GM11168 (cell line): ENCODE measurements at regions not wholly inside any gene's neighbourhood (a gene's known extent, or its start where the extent isn't known, plus 50 kb on each side); places are given as distances from the start of the nearest gene placed in this dataset.

ENCODE experiments used
- in situ Hi-C: fragments of 300-500 bp; cut with MboI; formaldehyde crosslinking; loops from one replicate; pipeline ENCODE4 v1.12.0; 2022; ENCODE audit warnings: low sequenced_read_pairs; ENCODE audit not compliant: unreplicated experiment

DNA sequence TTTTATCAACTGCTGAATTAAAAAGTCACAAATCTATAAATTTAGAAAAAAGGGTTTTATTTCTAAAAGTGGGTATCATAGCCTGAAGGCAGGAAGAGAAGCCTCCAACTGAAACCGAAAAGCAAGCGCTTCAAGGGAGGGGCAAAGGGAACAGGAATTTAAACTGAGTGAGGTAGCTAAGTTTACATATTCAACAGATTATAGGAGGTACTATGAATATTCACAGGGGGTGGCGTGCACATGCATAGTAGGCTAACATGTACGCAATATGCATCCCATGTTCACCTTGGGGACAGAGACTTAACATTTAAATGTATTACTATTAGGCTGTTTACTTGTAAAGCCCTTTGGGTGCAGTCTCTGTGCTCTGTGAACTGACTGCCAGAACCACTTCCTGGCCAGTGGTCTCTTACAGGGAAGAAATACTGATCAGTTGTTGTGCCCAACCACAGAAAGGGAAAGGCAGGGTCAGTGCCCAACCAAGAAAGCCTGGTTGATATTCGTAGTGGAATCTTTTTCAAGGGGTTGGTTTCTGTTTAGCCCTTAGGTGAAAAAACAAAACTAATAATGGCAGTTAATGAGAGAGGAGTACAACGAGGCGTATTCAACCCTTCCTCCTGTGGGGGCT, 168.7 kb upstream of the GALNTL6 start:
- in situ Hi-C loops = no loop called here

DNA sequence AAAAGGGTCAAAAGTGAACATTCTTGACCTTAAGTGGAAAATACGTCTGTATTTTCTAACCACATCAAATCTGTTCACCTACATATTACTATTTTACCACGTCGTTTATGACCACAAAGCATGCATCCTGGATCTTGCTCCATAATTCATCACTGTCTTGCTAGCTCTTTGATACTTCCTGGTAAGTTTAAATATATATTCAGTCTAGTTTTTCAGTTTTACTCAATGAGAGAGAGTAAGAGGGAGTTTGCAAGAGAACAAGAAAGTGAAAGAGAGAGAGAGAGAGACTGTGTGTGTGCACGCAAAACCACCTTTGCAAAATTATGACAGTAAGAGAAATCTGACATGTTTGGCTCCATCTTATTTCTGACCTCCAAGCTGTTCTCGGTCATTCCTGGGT, 173.7 kb upstream of the GALNTL6 start:
- in situ Hi-C loops = no loop called here

GRCh38 chr4:171636606-171637005, 176.6 kb upstream of the GALNTL6 start:
- in situ Hi-C loops = no loop called here

DNA sequence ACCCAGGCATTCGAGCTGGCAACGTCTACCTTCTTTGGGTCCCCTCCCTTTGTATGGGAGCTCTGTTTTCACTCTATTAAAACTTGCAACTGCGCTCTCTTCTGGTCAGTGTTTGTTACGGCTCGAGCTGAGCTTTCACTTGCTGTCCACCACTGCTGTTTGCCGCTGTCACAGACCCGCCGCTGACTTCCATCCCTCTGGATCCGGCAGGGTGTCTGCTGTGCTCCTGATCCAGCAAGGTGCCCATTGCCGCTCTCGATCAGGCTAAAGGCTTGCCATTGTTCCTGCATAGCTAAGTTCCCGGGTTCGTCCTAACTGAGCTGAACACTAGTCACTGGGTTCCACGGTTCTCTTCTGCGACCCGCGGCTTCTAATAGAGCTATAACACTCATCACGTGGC, 183.5 kb upstream of the GALNTL6 start:
- in situ Hi-C loops = no loop called here

GRCh38 chr4:171629182-171629581, 184.0 kb upstream of the GALNTL6 start:
- in situ Hi-C loops = no loop called here

DNA sequence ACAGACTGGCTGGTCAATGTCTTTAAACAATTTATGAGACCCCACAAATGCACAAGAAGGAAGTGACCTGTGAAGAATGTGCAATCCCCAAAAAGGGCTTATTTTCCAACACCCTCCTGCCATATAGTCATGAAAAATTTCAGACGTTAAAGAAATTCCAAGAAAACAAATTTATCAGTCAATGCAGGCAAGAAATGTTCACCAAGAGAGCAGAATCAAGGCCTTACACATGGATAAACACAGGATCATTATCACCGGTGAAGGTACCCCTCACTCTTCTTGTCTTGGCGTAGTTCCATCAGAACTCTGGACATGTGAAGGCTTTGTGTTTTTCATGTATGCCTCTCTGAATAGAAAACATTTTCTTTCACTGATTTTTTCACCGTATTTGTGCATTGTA, 186.7 kb upstream of the GALNTL6 start:
- in situ Hi-C loops = no loop called here

GRCh38 chr4:171622729-171623128, 190.5 kb upstream of the GALNTL6 start:
- in situ Hi-C loops = no loop called here

GRCh38 chr4:171621646-171622045, 191.6 kb upstream of the GALNTL6 start:
- in situ Hi-C loops = no loop called here

- in situ Hi-C loops = no loop called here
Measured at GRCh38 chr4:171612907-171613306, 200.3 kb upstream of the GALNTL6 start.

GRCh38 chr4:171602638-171603355, 210.4 kb upstream of the GALNTL6 start:
- in situ Hi-C loops = no loop called here

DNA sequence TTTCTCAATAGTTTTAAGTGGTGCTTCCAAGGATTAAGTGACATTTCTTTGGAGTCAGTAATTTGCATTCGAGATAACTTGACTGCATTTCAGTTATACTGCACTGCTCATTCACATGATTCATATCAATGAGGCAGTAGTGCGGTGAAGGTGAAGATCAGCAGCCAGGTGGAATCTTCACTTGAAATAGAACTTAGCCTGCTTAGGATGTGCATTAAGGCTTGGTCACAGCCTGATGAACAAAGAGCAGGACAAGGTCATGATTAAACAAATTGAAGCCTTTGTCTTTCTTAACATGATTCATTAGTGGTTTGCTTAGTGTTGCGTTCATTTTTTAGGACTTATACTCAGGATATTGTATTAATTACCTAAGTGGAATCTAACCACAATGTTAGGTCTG, 212.1 kb upstream of the GALNTL6 start:
- in situ Hi-C loops = no loop called here

GRCh38 chr4:171599628-171600027, 213.6 kb upstream of the GALNTL6 start:
- in situ Hi-C loops = no loop called here

DNA sequence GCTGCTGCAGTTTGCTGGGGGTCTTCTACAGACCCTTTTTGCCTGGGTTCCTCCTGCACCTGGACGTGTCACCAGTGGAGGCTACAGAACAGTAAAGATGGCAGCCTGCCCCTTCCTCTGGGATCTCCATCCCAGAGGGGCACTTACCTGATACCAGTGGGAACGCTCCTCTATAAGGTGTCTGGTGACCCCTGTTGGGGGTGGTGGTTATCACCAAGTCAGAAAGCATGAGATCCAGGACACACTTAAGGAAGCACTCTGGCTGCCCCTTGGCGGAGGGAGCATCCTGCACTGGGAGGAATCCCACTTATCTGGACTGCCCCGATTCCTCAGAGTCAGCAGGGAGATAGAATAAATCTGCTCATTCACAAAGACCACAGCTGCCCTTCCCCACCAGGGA, 218.9 kb upstream of the GALNTL6 start:
- in situ Hi-C loops = no loop called here

DNA sequence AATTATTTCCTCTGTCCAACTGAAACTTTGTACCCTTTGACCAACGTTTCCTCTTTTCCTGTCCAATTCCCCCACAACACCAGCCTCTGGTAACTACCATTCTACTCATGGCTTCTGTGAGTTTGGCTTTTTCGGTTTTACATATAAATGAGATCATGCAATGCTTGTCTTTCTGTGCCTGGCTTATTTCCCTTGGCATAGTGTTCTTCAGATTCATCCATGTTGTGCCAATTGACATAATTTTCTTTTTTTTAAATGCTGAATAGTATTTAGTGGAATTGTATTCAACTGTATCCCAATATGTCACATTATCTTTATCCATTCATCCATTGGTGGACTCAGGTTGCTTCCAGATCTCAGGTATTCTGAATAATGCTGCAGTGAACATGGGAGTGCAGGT, 222.5 kb upstream of the GALNTL6 start:
- in situ Hi-C loops = no loop called here

- in situ Hi-C loops = no loop called here
Measured at GRCh38 chr4:171588764-171589163, 224.4 kb upstream of the GALNTL6 start.

- in situ Hi-C loops = no loop called here
Measured at GRCh38 chr4:171588051-171588545, 225.1 kb upstream of the GALNTL6 start.

GRCh38 chr4:171583790-171584189, 229.4 kb upstream of the GALNTL6 start:
- in situ Hi-C loops = no loop called here

DNA sequence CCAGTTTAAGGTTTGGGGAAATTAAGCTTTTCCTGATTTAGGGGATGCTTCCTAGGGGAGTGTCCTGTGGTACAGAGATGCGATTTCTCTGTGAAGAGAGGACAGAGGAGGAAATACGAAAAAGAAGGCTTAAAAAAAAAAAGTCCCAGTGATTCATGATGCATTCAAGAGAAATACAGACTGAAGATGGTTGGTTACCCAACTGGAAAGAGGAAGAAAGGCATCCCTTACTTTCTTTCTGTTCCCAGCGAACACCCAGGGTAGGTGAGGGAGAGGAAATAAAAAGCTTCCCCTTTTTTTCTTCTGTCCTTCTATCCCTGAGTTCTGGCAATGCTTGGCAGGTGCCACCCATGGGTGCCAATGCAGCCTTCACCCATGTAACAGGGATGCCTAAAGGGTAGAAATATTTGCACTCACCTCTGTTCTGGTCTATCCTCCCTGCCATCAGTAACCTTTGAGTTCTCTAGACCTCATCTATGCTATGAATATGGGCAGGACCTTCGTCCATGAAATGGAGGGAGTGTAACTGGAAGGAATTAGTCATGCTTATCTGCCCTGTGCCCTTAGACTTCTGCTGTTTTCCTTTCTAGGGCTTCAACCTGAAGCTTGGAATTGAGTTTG, 230.1 kb upstream of the GALNTL6 start:
- in situ Hi-C loops = no loop called here

GRCh38 chr4:171573181-171573580, 240.0 kb upstream of the GALNTL6 start:
- in situ Hi-C loops = no loop called here

DNA sequence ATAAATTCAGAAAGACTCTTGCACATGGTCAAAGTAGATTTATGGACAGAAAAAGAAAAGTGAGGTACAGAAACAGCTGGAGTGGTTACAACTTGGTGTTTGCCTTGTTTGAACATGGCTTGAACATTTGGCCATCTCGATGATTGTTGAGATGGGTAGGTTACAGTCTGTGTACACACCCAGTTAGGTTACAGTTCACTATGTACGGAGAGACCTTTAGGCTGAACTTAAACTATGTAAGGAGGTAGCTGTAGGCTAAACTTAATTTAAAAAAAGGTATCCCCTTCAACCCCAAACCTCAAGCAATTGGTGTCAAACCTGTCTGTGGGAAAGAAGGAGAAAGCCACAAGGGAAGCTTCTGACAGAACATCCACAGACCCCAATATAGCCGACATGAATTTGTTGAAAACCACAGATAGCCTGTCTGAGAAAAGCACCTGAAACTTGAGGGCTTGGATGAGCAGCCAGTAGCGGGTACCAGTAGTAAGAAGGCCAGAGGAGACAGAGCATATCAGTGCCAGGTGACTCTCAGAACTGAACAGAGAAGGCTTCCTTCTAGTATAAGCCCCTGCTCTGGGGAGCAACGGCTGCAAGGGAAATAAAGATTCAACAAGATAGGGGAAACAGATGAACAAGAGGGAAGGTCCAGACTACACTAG, 247.9 kb upstream of the GALNTL6 start:
- in situ Hi-C loops = no loop called here

DNA sequence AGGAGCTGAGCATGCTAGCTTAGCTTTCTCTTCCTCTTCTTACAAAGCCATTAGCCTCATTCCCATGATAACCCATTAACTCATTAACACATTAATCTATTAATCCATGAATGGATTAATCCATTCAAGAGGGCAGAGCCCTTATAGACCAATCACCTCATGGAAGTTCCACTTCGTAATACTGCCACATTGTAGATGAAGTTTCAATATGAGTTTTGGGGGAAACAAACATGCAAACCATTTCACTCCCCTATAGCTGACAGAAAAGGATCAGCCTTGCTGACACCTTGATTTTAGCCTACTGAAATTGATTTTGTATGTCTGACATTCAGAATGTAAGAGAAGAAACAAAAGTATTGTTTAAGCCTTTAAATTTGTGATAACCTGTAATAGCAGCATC, 251.8 kb upstream of the GALNTL6 start:
- in situ Hi-C loops = no loop called here
